IMR-90 (cell line): ENCODE measurements at regions not wholly inside any gene's neighbourhood (a gene's known extent, or its start where the extent isn't known, plus 50 kb on each side); places are given as distances from the start of the nearest gene placed in this dataset.

Experiments used
- ATAC-seq: fragments of 200-7000 bp; cut with Tn5 transposase; 2 replicates; pipeline ENCODE4 v1.9.1; 2020; ENCODE audit warnings: low read depth, mild to moderate bottlenecking, moderate library complexity
- BruUV-seq: library from RNA; stranded (reverse); fragments of 400-500 nt; replicated peaks from 2 replicates; lab custom pipeline; 2021; lab: Mats Ljungman, UMichigan
- CTCF ChIA-PET: fragments of 300-600 bp; formaldehyde crosslinking; extraction: SDS; loops from one replicate; lab custom pipeline; 2021; ENCODE audit warnings: antibody characterized with exemption; lab: Yijun Ruan, JAX
- POLR2A ChIA-PET: fragments of 300-600 bp; sonication (Branson Sonifier 250); formaldehyde crosslinking; loops from one replicate; lab custom pipeline; 2022; ENCODE audit warnings: antibody characterized with exemption; ENCODE audit not compliant: unreplicated experiment; lab: Charles Lee
- DNase-seq: peaks from one replicate; pipeline ENCODE4 v3.0.0; 2013
- H2AFZ ChIP-seq: replicated peaks from 2 replicates; pipeline ENCODE3; 2013; ENCODE audit warnings: low read length, mild to moderate bottlenecking; ENCODE audit not compliant: poor library complexity
- H2AK5ac ChIP-seq: 2 replicates; pipeline ENCODE4 v1.6.1; 2013; ENCODE audit warnings: low read depth, low read length, inconsistent platforms
- H2AK9ac ChIP-seq: replicated peaks from 2 replicates; pipeline ENCODE3; 2013; ENCODE audit warnings: mild to moderate bottlenecking, low read depth, low read length, moderate library complexity; ENCODE audit not compliant: poor library complexity
- H2BK120ac ChIP-seq: 2 replicates; pipeline ENCODE4 v1.6.1; 2013; ENCODE audit warnings: low read depth, low read length, inconsistent platforms
- H2BK15ac ChIP-seq: 3 replicates; pipeline ENCODE4 v1.6.1; 2013; ENCODE audit warnings: low read depth, low read length, inconsistent platforms
- H2BK20ac ChIP-seq: 2 replicates; pipeline ENCODE4 v1.6.1; 2013; ENCODE audit warnings: low read depth, mild to moderate bottlenecking, inconsistent platforms, low read length, moderate library complexity
- H2BK5ac ChIP-seq: 2 replicates; pipeline ENCODE4 v1.6.1; 2013; ENCODE audit warnings: mild to moderate bottlenecking, low read depth, low read length, inconsistent platforms; ENCODE audit not compliant: poor library complexity, severe bottlenecking
- H3K14ac ChIP-seq: replicated peaks from 2 replicates; pipeline ENCODE4 v1.6.1; 2013; ENCODE audit warnings: low read depth, low read length, inconsistent platforms
- H3K18ac ChIP-seq: 2 replicates; pipeline ENCODE4 v1.6.1; 2013; ENCODE audit warnings: low read depth, low read length, control low read depth
- H3K23ac ChIP-seq: 2 replicates; pipeline ENCODE4 v1.6.1; 2013; ENCODE audit warnings: low read depth, low read length, inconsistent platforms
- H3K27ac ChIP-seq: 2 replicates; pipeline ENCODE4 v1.5.1; 2013; ENCODE audit warnings: mild to moderate bottlenecking, control low read depth, low read length; ENCODE audit not compliant: insufficient read depth
- H3K27me3 ChIP-seq: 2 replicates; pipeline ENCODE4 v1.6.1; 2013; ENCODE audit warnings: low read length; ENCODE audit not compliant: control insufficient read depth, insufficient read depth
- H3K36me3 ChIP-seq: 2 replicates; pipeline ENCODE4 v1.6.1; 2013; ENCODE audit warnings: low read length, mixed read lengths; ENCODE audit not compliant: control insufficient read depth, insufficient read depth
- H3K4ac ChIP-seq: 2 replicates; pipeline ENCODE4 v1.6.1; 2013; ENCODE audit warnings: low read depth, low read length, inconsistent platforms
- H3K4me1 ChIP-seq: 2 replicates; pipeline ENCODE4 v1.6.1; 2013; ENCODE audit warnings: low read length, mixed read lengths; ENCODE audit not compliant: control insufficient read depth, insufficient read depth
- H3K4me2 ChIP-seq: 2 replicates; pipeline ENCODE4 v1.6.1; 2013; ENCODE audit warnings: low read depth, mild to moderate bottlenecking, control low read depth, low read length, moderate library complexity
- H3K4me3 ChIP-seq: 2 replicates; pipeline ENCODE4 v1.5.1; 2013; ENCODE audit warnings: low read depth, mild to moderate bottlenecking, control low read depth, low read length, moderate library complexity; ENCODE audit not compliant: insufficient read depth
- H3K56ac ChIP-seq: 2 replicates; pipeline ENCODE4 v1.6.1; 2013; ENCODE audit warnings: low read length, inconsistent platforms; ENCODE audit not compliant: insufficient read depth; ENCODE audit errors: extremely low read depth
- H3K79me1 ChIP-seq, 2 experiments: 2 replicates each; pipeline ENCODE4 v1.6.1; 2013; ENCODE audit warnings: low read length in 2 of 2, inconsistent platforms in 1 of 2, low read depth in 1 of 2
- H3K9ac ChIP-seq: 2 replicates; pipeline ENCODE4 v1.6.1; 2013; ENCODE audit warnings: low read depth, low read length, control low read depth
- H3K9me1 ChIP-seq: 2 replicates; pipeline ENCODE4 v1.6.1; 2013; ENCODE audit warnings: low read length, inconsistent platforms; ENCODE audit not compliant: insufficient read depth
- H3K9me3 ChIP-seq: 2 replicates; pipeline ENCODE4 v1.6.1; 2013; ENCODE audit warnings: low read length; ENCODE audit not compliant: control insufficient read depth, insufficient read depth
- H4K20me1 ChIP-seq: 2 replicates; pipeline ENCODE4 v1.6.1; 2013; ENCODE audit warnings: low read length, inconsistent platforms; ENCODE audit not compliant: insufficient read depth
- H4K5ac ChIP-seq: 2 replicates; pipeline ENCODE4 v1.6.1; 2013; ENCODE audit warnings: mild to moderate bottlenecking, low read depth, low read length, control low read depth
- H4K8ac ChIP-seq, 2 experiments: 2 replicates each; pipeline ENCODE4 v1.6.1; 2013; ENCODE audit warnings: low read depth in 2 of 2, low read length in 2 of 2, control low read depth in 1 of 2, inconsistent platforms in 1 of 2
- H4K91ac ChIP-seq: 2 replicates; pipeline ENCODE4 v1.6.1; 2013; ENCODE audit warnings: low read depth, low read length, inconsistent platforms; ENCODE audit not compliant: insufficient read depth
- BHLHE40 ChIP-seq: fragments of 150-350 bp; IDR thresholded peaks from 2 replicates; pipeline ENCODE4 v1.6.1; 2016; ENCODE audit warnings: mild to moderate bottlenecking, low read depth, low read length
- CEBPB ChIP-seq: IDR thresholded peaks from 2 replicates; pipeline ENCODE4 v1.6.1; 2012; ENCODE audit warnings: low read depth, low read length, improper control_type of control experiment
- CHD1 ChIP-seq: IDR thresholded peaks from 2 replicates; pipeline ENCODE4 v1.6.1; 2012; ENCODE audit warnings: low read depth, low read length, improper control_type of control experiment
- FOS ChIP-seq: fragments of 150-350 bp; IDR thresholded peaks from 2 replicates; pipeline ENCODE4 v1.6.1; 2016; ENCODE audit warnings: low read depth, low read length
- MAFK ChIP-seq: IDR thresholded peaks from 2 replicates; pipeline ENCODE4 v1.6.1; 2012; ENCODE audit warnings: low read depth, low read length, improper control_type of control experiment
- MAZ ChIP-seq: IDR thresholded peaks from 2 replicates; pipeline ENCODE4 v1.6.1; 2012; ENCODE audit warnings: low read depth, mild to moderate bottlenecking, low read length, improper control_type of control experiment, moderate library complexity, borderline replicate concordance
- MXI1 ChIP-seq: IDR thresholded peaks from 2 replicates; pipeline ENCODE4 v1.6.1; 2012; ENCODE audit warnings: low read depth, mild to moderate bottlenecking, low read length, moderate library complexity, borderline replicate concordance
- NFE2L2 ChIP-seq: fragments of 150-350 bp; IDR thresholded peaks from 2 replicates; pipeline ENCODE4 v1.6.1; 2016; ENCODE audit warnings: low read depth, mild to moderate bottlenecking, low read length
- POLR2A ChIP-seq: IDR thresholded peaks from 2 replicates; pipeline ENCODE4 v1.6.1; 2012; ENCODE audit warnings: mild to moderate bottlenecking, low read depth, low read length
- RAD21 ChIP-seq: IDR thresholded peaks from 2 replicates; pipeline ENCODE4 v1.6.1; 2012; ENCODE audit warnings: low read length, improper control_type of control experiment
- RCOR1 ChIP-seq: IDR thresholded peaks from 2 replicates; pipeline ENCODE4 v1.6.1; 2012; ENCODE audit warnings: mild to moderate bottlenecking, low read length, improper control_type of control experiment; ENCODE audit not compliant: insufficient replicate concordance
- RFX5 ChIP-seq: IDR thresholded peaks from 2 replicates; pipeline ENCODE4 v1.8.0; 2012; ENCODE audit warnings: low read depth, mild to moderate bottlenecking, low read length, moderate library complexity
- SMC3 ChIP-seq: fragments of 150-350 bp; IDR thresholded peaks from 2 replicates; pipeline ENCODE4 v1.6.1; 2016; ENCODE audit warnings: low read depth, mild to moderate bottlenecking, antibody characterized with exemption, low read length, moderate library complexity
- WGBS, 2 experiments: methylation state at CpG; one replicate each; pipeline versions ENCODE4 v1.1.5 to v1.1.7; 2013; ENCODE audit warnings: missing lambda C conversion rate in 2 of 2; ENCODE audit not compliant: insufficient read length in 1 of 2; ENCODE audit errors: extremely low coverage in 2 of 2; 5-methylcytosine and 5-hydroxymethylcytosine counted together
- dilution Hi-C: fragments of 300-500 bp; cut with HindIII; formaldehyde crosslinking; loops from one replicate; pipeline ENCODE4 v1.14.3; 2018; ENCODE audit warnings: low sequenced_read_pairs; ENCODE audit not compliant: unreplicated experiment
- in situ Hi-C: fragments of 300-500 bp; cut with MboI; formaldehyde crosslinking; loops from 3 replicates; pipeline ENCODE4 v1.14.3; 2019; ENCODE audit warnings: low sequenced_read_pairs, inconsistent platforms, mixed read lengths
- intact Hi-C: fragments of 100-400 bp; cut with micrococcal nuclease; formaldehyde crosslinking; loops from 2 replicates; pipeline ENCODE4 v1.10.0; 2022
- TF ChIP-seq, protein P1 (sequence below): fragments of 150-350 bp; IDR thresholded peaks from 2 replicates; pipeline ENCODE4 v1.6.1; 2017; ENCODE audit warnings: mild to moderate bottlenecking, antibody characterized with exemption, low read length, low read depth
- TF ChIP-seq, protein P2 (sequence below): conservative IDR thresholded peaks from 2 replicates; pipeline ENCODE4 v1.5.1; 2012; ENCODE audit warnings: mild to moderate bottlenecking, low read depth, low read length, improper control_type of control experiment
- TF ChIP-seq, protein P3 (sequence below): fragments of 150-350 bp; IDR thresholded peaks from 2 replicates; pipeline ENCODE4 v1.6.1; 2016; ENCODE audit warnings: low read depth, mild to moderate bottlenecking, low read length, moderate library complexity, borderline replicate concordance

DNA sequence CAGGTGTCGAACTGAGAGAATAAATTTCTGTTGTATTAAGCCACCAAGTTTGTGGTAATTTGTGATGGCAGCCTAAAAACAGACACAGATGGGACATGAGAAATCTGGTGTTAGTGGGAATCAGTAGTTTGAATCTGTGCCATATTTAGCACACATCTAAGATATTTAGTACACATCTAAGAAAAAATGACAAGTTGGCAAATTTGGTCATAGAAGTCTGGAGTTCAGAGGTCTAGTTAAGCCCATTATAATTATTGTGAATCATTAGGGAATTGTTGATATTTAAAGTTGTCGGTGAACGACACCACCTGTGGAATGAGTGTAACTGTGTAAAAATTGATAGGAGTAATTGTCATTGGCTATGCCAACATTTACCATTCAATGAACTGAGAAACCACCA is 1138.8 kb upstream of the TMEFF2 start:
- Histone ChIP-seq H2BK120ac (no peak overlapping the region), H4K20me1 (no peaks in the 10 kb centered on the region), H3K9ac (no peak overlapping the region), H4K5ac (no peak overlapping the region), H3K14ac (no peak overlapping the region), H4K91ac (no peak overlapping the region), H3K79me1 (no peaks in the 10 kb centered on the region), H3K9me3 (0 out of 2 replicates have a peak, but pooled peaks cover 3% of the 10 kb centered on the region), H3K4ac (no peak overlapping the region), H3K18ac (no peak overlapping the region), H3K27ac (no peak overlapping the region), H2BK20ac (no peak overlapping the region), H2BK15ac (no peak overlapping the region), H3K36me3 (no peaks in the 10 kb centered on the region), H2AK9ac (no peak overlapping the region), H3K4me1 (no peaks in the 10 kb centered on the region), H3K4me3 (no peak overlapping the region), H3K23ac (no peak overlapping the region), H3K4me2 (no peak overlapping the region), H2BK5ac (no peak overlapping the region), H3K27me3 (no peaks in the 10 kb centered on the region), H4K8ac (no peak overlapping the region), H3K9me1 (no peaks in the 10 kb centered on the region), H3K56ac (no peak overlapping the region), H2AFZ (no peak overlapping the region), H2AK5ac (no peak overlapping the region)
- in situ Hi-C loops, result no loop called here
- ChIA-PET CTCF (no interaction called here), POLR2A (no interaction called here)
- BruUV-seq, result no TSS peak
- DNase-seq, result no peak
- no peak for TF ChIP-seq MAZ
- TF ChIP-seq RCOR1, result no peak
- TF ChIP-seq, protein P1, sequence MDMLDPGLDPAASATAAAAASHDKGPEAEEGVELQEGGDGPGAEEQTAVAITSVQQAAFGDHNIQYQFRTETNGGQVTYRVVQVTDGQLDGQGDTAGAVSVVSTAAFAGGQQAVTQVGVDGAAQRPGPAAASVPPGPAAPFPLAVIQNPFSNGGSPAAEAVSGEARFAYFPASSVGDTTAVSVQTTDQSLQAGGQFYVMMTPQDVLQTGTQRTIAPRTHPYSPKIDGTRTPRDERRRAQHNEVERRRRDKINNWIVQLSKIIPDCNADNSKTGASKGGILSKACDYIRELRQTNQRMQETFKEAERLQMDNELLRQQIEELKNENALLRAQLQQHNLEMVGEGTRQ, result no peak
- TF ChIP-seq MXI1, result no peak
- no peak for TF ChIP-seq FOS
- TF ChIP-seq RFX5, result no peak
- TF ChIP-seq, protein P2, sequence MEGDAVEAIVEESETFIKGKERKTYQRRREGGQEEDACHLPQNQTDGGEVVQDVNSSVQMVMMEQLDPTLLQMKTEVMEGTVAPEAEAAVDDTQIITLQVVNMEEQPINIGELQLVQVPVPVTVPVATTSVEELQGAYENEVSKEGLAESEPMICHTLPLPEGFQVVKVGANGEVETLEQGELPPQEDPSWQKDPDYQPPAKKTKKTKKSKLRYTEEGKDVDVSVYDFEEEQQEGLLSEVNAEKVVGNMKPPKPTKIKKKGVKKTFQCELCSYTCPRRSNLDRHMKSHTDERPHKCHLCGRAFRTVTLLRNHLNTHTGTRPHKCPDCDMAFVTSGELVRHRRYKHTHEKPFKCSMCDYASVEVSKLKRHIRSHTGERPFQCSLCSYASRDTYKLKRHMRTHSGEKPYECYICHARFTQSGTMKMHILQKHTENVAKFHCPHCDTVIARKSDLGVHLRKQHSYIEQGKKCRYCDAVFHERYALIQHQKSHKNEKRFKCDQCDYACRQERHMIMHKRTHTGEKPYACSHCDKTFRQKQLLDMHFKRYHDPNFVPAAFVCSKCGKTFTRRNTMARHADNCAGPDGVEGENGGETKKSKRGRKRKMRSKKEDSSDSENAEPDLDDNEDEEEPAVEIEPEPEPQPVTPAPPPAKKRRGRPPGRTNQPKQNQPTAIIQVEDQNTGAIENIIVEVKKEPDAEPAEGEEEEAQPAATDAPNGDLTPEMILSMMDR, result no peak
- TF ChIP-seq BHLHE40, result no peak
- TF ChIP-seq CHD1, result no peak
- TF ChIP-seq MAFK, result no peak
- no peak for TF ChIP-seq SMC3
- no peak for TF ChIP-seq NFE2L2
- TF ChIP-seq CEBPB, result no peak
- no peak for TF ChIP-seq RAD21
- TF ChIP-seq, protein P3, sequence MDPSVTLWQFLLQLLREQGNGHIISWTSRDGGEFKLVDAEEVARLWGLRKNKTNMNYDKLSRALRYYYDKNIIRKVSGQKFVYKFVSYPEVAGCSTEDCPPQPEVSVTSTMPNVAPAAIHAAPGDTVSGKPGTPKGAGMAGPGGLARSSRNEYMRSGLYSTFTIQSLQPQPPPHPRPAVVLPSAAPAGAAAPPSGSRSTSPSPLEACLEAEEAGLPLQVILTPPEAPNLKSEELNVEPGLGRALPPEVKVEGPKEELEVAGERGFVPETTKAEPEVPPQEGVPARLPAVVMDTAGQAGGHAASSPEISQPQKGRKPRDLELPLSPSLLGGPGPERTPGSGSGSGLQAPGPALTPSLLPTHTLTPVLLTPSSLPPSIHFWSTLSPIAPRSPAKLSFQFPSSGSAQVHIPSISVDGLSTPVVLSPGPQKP, result no peak
- no peak for TF ChIP-seq POLR2A
- dilution Hi-C loops, result no loop called here
- no peak for ATAC-seq
- intact Hi-C loops, result no loop called here
- WGBS, 2 experiments, result no CpG with 5 or more reads among the region's 3 CpGs
